Fibroblast of villous mesenchyme (primary cell): ENCODE measurements at regions not wholly inside any gene's neighbourhood (a gene's known extent, or its start where the extent isn't known, plus 50 kb on each side); places are given as distances from the start of the nearest gene placed in this dataset.

Source experiments
- DNase-seq: peaks from one replicate; pipeline ENCODE4 v3.0.0-alpha.2; 2010; ENCODE audit warnings: low read depth
- H3K4me3 ChIP-seq: 2 replicates; pipeline ENCODE4 v1.5.1; 2011; ENCODE audit warnings: low read depth, mild to moderate bottlenecking, low read length
- TF ChIP-seq, protein P1 (sequence below): IDR thresholded peaks from 2 replicates; pipeline ENCODE4 v1.5.1; 2012; ENCODE audit warnings: low read depth, mild to moderate bottlenecking, low read length; ENCODE audit not compliant: insufficient read depth

DNA sequence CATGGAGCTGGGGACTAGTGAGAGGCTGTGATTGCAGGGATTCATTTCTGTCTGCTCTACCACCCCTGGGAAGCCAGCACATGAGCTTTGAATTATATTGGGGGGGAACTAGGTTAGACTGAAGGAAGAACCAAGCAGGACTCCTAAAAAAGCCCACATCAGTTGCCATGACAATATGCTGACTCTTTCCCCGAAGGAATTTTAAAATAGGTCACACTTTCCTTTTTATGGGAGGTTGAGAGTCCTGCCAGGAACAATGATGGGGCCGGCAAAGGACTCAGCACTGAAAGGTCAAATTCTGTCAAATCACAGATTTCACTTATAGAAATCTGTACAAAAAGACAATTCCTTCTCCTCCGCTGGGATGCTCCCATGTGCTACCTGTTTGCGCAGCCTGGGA lies 130.8 kb downstream of the ZNF621 start:
- no peak for DNase-seq
- H3K4me3 ChIP-seq = no peak overlapping the region
- TF ChIP-seq, protein P1, sequence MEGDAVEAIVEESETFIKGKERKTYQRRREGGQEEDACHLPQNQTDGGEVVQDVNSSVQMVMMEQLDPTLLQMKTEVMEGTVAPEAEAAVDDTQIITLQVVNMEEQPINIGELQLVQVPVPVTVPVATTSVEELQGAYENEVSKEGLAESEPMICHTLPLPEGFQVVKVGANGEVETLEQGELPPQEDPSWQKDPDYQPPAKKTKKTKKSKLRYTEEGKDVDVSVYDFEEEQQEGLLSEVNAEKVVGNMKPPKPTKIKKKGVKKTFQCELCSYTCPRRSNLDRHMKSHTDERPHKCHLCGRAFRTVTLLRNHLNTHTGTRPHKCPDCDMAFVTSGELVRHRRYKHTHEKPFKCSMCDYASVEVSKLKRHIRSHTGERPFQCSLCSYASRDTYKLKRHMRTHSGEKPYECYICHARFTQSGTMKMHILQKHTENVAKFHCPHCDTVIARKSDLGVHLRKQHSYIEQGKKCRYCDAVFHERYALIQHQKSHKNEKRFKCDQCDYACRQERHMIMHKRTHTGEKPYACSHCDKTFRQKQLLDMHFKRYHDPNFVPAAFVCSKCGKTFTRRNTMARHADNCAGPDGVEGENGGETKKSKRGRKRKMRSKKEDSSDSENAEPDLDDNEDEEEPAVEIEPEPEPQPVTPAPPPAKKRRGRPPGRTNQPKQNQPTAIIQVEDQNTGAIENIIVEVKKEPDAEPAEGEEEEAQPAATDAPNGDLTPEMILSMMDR = no peak

DNA sequence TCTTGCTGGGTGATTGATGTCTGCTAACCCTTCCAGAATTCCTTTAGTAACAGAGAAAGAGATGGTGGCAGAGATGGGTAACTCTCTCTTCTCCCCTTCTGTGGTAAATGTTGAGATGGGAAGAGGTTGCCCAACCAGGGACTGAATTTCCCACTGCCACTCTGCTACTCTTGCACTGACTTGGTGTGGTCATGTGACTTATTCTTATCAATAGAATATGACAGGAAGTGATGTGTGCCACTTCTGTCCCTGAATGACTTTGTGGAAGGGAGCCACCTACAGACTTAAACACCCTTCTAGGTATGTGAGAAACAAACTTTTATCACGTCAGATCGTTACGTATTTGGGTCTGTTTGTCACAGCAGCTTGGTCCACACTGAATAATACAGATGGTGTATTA lies 132.9 kb downstream of the ZNF621 start:
- H3K4me3 ChIP-seq = no peak overlapping the region
- no peak for DNase-seq
- TF ChIP-seq, protein P1 = no peak

DNA sequence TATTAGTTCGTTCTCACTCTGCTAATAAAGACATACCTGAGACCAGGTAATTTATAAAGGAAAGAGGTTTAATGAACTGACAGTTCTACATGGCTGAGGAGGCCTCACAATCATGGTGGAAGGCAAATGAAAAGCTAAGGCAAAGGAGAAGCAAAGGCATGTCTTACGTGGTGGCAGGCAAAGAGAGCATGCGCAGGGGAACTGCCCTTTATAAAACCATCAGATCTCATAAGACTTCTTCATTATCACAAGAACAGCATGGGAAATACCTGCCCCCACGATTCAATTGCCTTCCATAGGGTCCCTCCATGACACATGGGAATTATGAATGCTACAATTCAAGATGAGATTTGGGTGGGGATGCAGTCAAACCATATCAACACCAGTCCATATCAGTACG lies 133.5 kb downstream of the ZNF621 start:
- no peak for DNase-seq
- no peak overlapping the region for H3K4me3 ChIP-seq
- TF ChIP-seq, protein P1 = no peak

DNA sequence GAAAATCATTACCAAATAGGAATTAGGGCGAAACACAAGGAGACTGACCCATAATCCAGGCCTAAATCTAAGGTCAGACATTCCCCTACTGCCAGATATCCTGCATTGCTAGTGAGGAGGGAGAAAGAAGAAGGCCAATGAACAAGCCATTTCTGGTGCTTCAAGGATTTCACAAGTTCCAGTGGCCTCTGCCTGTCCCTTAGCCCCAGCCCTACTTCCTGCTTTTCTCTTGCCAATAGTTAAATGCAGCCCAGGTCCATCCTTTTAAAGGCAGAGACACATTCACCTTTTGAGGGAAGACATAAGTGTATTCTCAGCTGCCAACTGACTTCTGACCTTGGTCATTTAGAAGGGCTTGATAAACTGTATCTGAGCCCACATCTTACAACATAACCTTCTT lies 135.8 kb downstream of the ZNF621 start:
- TF ChIP-seq, protein P1 = no peak
- DNase-seq = no peak
- H3K4me3 ChIP-seq = no peak overlapping the region

DNA sequence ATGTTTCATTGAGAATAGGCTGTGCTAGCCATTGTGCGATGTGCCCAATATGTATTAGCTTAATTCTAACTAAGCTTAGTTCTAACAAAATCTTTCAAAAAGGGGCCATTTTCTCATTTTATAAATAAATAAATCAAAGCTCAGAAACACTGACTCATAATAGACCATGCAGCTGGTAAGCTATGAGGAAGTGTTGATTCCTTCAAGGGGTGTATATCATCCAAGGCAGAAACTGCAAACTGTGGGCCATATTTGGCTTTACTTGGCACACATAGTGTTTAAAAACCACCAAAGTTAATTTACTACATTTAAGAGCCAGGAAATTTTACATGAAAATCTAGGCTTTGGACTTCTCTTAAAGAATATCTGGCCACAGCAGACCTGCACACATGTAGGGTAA lies 136.5 kb downstream of the ZNF621 start:
- TF ChIP-seq, protein P1 = no peak
- H3K4me3 ChIP-seq = no peak overlapping the region
- no peak for DNase-seq

DNA sequence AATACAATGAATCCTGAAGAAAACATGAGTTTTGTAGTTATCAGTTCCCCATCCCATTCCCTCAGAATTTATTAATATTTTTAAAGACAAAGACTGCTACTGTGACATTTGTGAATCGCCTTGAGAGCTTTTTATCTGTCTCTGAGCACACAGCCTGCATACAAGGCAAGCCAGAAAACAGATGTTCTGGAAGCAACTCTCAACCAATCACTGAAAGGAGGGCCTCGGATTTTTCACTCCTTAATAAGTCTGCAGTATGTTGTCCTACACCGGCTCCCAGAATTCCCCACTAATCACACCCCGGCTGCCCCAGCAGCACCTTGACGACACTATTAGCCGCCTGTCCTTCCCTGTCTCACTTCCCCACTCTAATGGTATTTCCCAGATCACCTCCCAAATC lies 138.5 kb downstream of the ZNF621 start:
- no peak overlapping the region for H3K4me3 ChIP-seq
- TF ChIP-seq, protein P1 = no peak
- no peak for DNase-seq

DNA sequence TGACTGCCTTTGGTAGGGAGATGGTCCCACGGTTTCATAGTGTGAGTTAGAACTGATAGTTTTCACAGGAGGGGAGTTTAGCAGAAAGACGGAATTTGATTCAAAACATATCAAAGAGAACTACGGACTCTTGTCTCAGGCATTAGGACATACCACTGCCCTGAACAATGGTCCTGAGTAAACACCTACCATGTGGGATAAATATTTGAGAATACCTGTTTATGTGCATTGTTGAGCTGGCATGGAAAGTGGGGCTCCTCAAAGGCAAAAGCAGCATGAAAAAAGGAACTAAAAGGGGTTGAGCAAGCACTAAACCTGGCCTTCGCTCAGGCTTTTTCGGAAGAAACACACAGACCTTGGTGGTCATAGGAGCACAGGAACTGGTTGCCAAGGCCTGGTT lies 144.4 kb downstream of the ZNF621 start:
- TF ChIP-seq, protein P1 = no peak
- no peak overlapping the region for H3K4me3 ChIP-seq
- DNase-seq = no peak
